ENCODE measurements at regions not wholly inside any gene's neighbourhood (a gene's known extent, or its start where the extent isn't known, plus 50 kb on each side); places are given as distances from the start of the nearest gene placed in this dataset.

- TF ChIP-seq POLR2A (IDR thresholded peaks at IDR 0.05) (no peak), CTCF (IDR thresholded peaks at IDR 0.05) (no peak)
- intact Hi-C loops (cut with DNase I): no loop called here
These were observed 340.5 kb downstream of the FSCB start for GRCh38 chr14:44166611-44167010.

GRCh38 chr14:44165936-44166335 lies 341.1 kb downstream of the FSCB start:
- no peak overlapping the region for H3K27ac ChIP-seq
- intact Hi-C loops (cut with DNase I): no loop called here
- WGBS, 2 donors: 85 to 88% methylated on average over 3 of the region's 3 CpGs
- H3K27me3 ChIP-seq: no peaks in the 10 kb centered on the region
- no peak for DNase-seq
- H3K4me1 ChIP-seq: no peaks in the 10 kb centered on the region
- H3K4me3 ChIP-seq (replicated peaks in 1 of 3): no peak overlapping the region
- H3K36me3 ChIP-seq: no peaks in the 10 kb centered on the region
- no peak for TF ChIP-seq CTCF (IDR thresholded peaks at IDR 0.05)
- TF ChIP-seq POLR2A (IDR thresholded peaks at IDR 0.05): no peak
- H3K9me3 ChIP-seq: no peaks in the 10 kb centered on the region

More at GRCh38 chr14:44166611-44167010, 340.5 kb downstream of the FSCB start:
- no peak overlapping the region for H3K4me3 ChIP-seq (replicated peaks in 1 of 3)
- no peaks in the 10 kb centered on the region for H3K36me3 ChIP-seq
- no peaks in the 10 kb centered on the region for H3K4me1 ChIP-seq
- DNase-seq: no peak
- no peaks in the 10 kb centered on the region for H3K9me3 ChIP-seq
- H3K27ac ChIP-seq: no peak overlapping the region
- no peaks in the 10 kb centered on the region for H3K27me3 ChIP-seq
- 86 to 89% methylated on average over 2 of the region's 2 CpGs for WGBS, 2 donors

GRCh38 chr14:44165286-44165685 lies 341.8 kb downstream of the FSCB start:
- Histone ChIP-seq H3K36me3 (no peaks in the 10 kb centered on the region), H3K27ac (no peak overlapping the region), H3K27me3 (no peaks in the 10 kb centered on the region), H3K4me3 (replicated peaks in 1 of 3) (no peak overlapping the region), H3K4me1 (no peaks in the 10 kb centered on the region), H3K9me3 (no peaks in the 10 kb centered on the region)
- TF ChIP-seq CTCF (IDR thresholded peaks at IDR 0.05) (no peak), POLR2A (IDR thresholded peaks at IDR 0.05) (no peak)
- WGBS, 2 donors: 60 to 62% methylated on average over 1 of the region's 1 CpG
- DNase-seq: no peak
- intact Hi-C loops (cut with DNase I): no loop called here

GRCh38 chr14:44163946-44164345 lies 343.1 kb downstream of the FSCB start:
- H3K4me3 ChIP-seq (replicated peaks in 1 of 3): no peak overlapping the region
- no peak overlapping the region for H3K27ac ChIP-seq
- no peak for DNase-seq
- intact Hi-C loops (cut with DNase I): no loop called here
- H3K27me3 ChIP-seq: no peaks in the 10 kb centered on the region
- TF ChIP-seq CTCF (IDR thresholded peaks at IDR 0.05) (no peak), POLR2A (IDR thresholded peaks at IDR 0.05) (no peak)
- H3K4me1 ChIP-seq: no peaks in the 10 kb centered on the region
- 84% methylated on average over 2 of the region's 2 CpGs for WGBS, 2 donors
- no peaks in the 10 kb centered on the region for H3K36me3 ChIP-seq
- H3K9me3 ChIP-seq: no peaks in the 10 kb centered on the region

GRCh38 chr14:44162197-44162596 lies 344.9 kb downstream of the FSCB start:
- TF ChIP-seq POLR2A (IDR thresholded peaks at IDR 0.05): no peak
- no peak for TF ChIP-seq CTCF (IDR thresholded peaks at IDR 0.05)
- H3K4me1 ChIP-seq: no peaks in the 10 kb centered on the region
- 80 to 85% methylated on average over 5 of the region's 5 CpGs for WGBS, 2 donors
- no peaks in the 10 kb centered on the region for H3K9me3 ChIP-seq
- no peak overlapping the region for H3K27ac ChIP-seq
- H3K4me3 ChIP-seq (replicated peaks in 1 of 3): no peak overlapping the region
- no peak for DNase-seq
- no peaks in the 10 kb centered on the region for H3K27me3 ChIP-seq
- H3K36me3 ChIP-seq: no peaks in the 10 kb centered on the region
- intact Hi-C loops (cut with DNase I): no loop called here

Measured in thyroid gland (tissue), 4 donors.